ENCODE measurements at regions not wholly inside any gene's neighbourhood (a gene's known extent, or its start where the extent isn't known, plus 50 kb on each side); places are given as distances from the start of the nearest gene placed in this dataset.
"Not testable (repeated sequence)": the region's sequence is repeated elsewhere in the genome, so short reads cannot be mapped to it uniquely, and the experiment has no call there.

- not testable (repeated sequence) for H3K4me3 ChIP-seq (ENCODE audit: low read depth, low read length)
Observed at GRCh38 chr6:26857289-26857688, 197.7 kb upstream of the ZNF322 start.

GRCh38 chr6:26859067-26859770, 199.7 kb upstream of the ZNF322 start:
- H3K4me3 ChIP-seq (ENCODE audit: low read depth, low read length): not testable (repeated sequence)

GRCh38 chr6:26859771-26860163, 200.2 kb upstream of the ZNF322 start:
- not testable (repeated sequence) for H3K4me3 ChIP-seq (ENCODE audit: low read depth, low read length)

GRCh38 chr6:26861913-26862312, 202.4 kb upstream of the ZNF322 start:
- H3K4me3 ChIP-seq (ENCODE audit: low read depth, low read length): not testable (repeated sequence)

- not testable (repeated sequence) for H3K4me3 ChIP-seq (ENCODE audit: low read depth, low read length)
Observed at GRCh38 chr6:26863641-26864040, 204.1 kb upstream of the ZNF322 start.

GRCh38 chr6:26898785-26899184, 239.2 kb upstream of the ZNF322 start:
- H3K4me3 ChIP-seq (ENCODE audit: low read depth, low read length): not testable (repeated sequence)

GRCh38 chr6:26924206-26924605, 264.7 kb upstream of the ZNF322 start:
- H3K4me3 ChIP-seq (ENCODE audit: low read depth, low read length): not testable (repeated sequence)

GRCh38 chr6:26928190-26928589, 268.6 kb upstream of the ZNF322 start:
- not testable (repeated sequence) for H3K4me3 ChIP-seq (ENCODE audit: low read depth, low read length)

- not testable (repeated sequence) for H3K4me3 ChIP-seq (ENCODE audit: low read depth, low read length)
Observed at GRCh38 chr6:26937258-26937657, 277.7 kb upstream of the ZNF322 start.

GRCh38 chr6:26951211-26951610, 291.7 kb upstream of the ZNF322 start:
- H3K4me3 ChIP-seq (ENCODE audit: low read depth, low read length): not testable (repeated sequence)

- H3K4me3 ChIP-seq (ENCODE audit: low read depth, low read length): peak overlapping the region; percentile 44
Observed at GRCh38 chr6:26956078-26956600, 291.4 kb upstream of the PRSS16 start.

- 0 out of 2 replicates have a peak, but pooled peaks have one; percentile 6 for TF ChIP-seq CTCF (IDR thresholded peaks at IDR 0.05; ENCODE audit: low read depth, low read length)
- H3K4me3 ChIP-seq (ENCODE audit: low read depth, low read length): peak overlapping the region; percentile 44
Observed at GRCh38 chr6:26956601-26957184, 290.8 kb upstream of the PRSS16 start.

GRCh38 chr6:26957399-26958127, 289.9 kb upstream of the PRSS16 start:
- not testable (repeated sequence) for H3K4me3 ChIP-seq (ENCODE audit: low read depth, low read length)

- H3K4me3 ChIP-seq (ENCODE audit: low read depth, low read length): not testable (repeated sequence)
Observed at GRCh38 chr6:26961236-26961635, 286.3 kb upstream of the PRSS16 start.

GRCh38 chr6:27002447-27002846, 245.1 kb upstream of the PRSS16 start:
- no peak for TF ChIP-seq CTCF (IDR thresholded peaks at IDR 0.05; ENCODE audit: low read depth, low read length)

More at GRCh38 chr6:27002447-27002846, 245.1 kb upstream of the PRSS16 start:
- no peak overlapping the region for H3K4me3 ChIP-seq (ENCODE audit: low read depth, low read length)

Measured in WI38 (cell line).